Heart left ventricle (tissue), 16 donors: ENCODE measurements at regions not wholly inside any gene's neighbourhood (a gene's known extent, or its start where the extent isn't known, plus 50 kb on each side); places are given as distances from the start of the nearest gene placed in this dataset.
"Not testable (repeated sequence)": the region's sequence is repeated elsewhere in the genome, so short reads cannot be mapped to it uniquely, and the experiment has no call there.

ENCODE experiments used
- ATAC-seq, 4 donors: fragments of 200-7000 bp; cut with Tn5 transposase; one replicate each; pipeline ENCODE4 v1.9.1; 2020 to 2022; ENCODE audit warnings: moderate library complexity in 4 of 4, mild to moderate bottlenecking in 3 of 4, moderate number of reproducible peaks in 1 of 4
- DNase-seq, 5 donors: peaks; one replicate each; pipeline ENCODE4 v3.0.0-alpha.2; 2020
- H3K27ac ChIP-seq, 12 donors: fragments of 200-600 bp; sonication (generic) in 4 of 12; one replicate each; pipeline versions ENCODE4 v1.5.0 to v1.8.0; 2016 to 2022; ENCODE audit warnings: mild to moderate bottlenecking in 2 of 12
- H3K27me3 ChIP-seq, 9 donors: fragments of 200-600 bp; sonication (generic) in 2 of 9; one replicate each; pipeline versions ENCODE4 v1.5.1 to v1.8.0; 2016 to 2022; ENCODE audit warnings: mild to moderate bottlenecking in 3 of 9
- H3K36me3 ChIP-seq, 9 donors: fragments of 200-600 bp; sonication (generic) in 2 of 9; one replicate each; pipeline versions ENCODE4 v1.5.0 to v1.8.0; 2018 to 2022; ENCODE audit warnings: mild to moderate bottlenecking in 2 of 9
- H3K4me1 ChIP-seq, 12 donors: fragments of 200-600 bp; sonication (generic) in 4 of 12; one replicate each; pipeline versions ENCODE4 v1.5.0 to v1.8.0; 2016 to 2022; ENCODE audit warnings: mild to moderate bottlenecking in 3 of 12
- H3K4me3 ChIP-seq, 12 donors: fragments of 200-600 bp; sonication (generic) in 4 of 12; one replicate each; pipeline versions ENCODE4 v1.5.0 to v1.8.0; 2017 to 2022; ENCODE audit warnings: mild to moderate bottlenecking in 9 of 12, moderate library complexity in 4 of 12
- H3K9me3 ChIP-seq, 12 donors: fragments of 200-600 bp; sonication (generic) in 4 of 12; one replicate each; pipeline versions ENCODE4 v1.5.0 to v1.8.0; 2016 to 2022; ENCODE audit warnings: mild to moderate bottlenecking in 1 of 12
- POLR2A ChIP-seq, 2 donors: fragments of 450-650 bp; IDR thresholded peaks; one replicate each; pipeline ENCODE4 v1.6.1; 2017; ENCODE audit warnings: antibody characterized with exemption in 2 of 2, mild to moderate bottlenecking in 2 of 2, moderate library complexity in 2 of 2
- WGBS, 4 donors: extraction: QIAGEN DNeasy Blood & Tissue Kit in 2 of 4; methylation state at CpG; one replicate each; pipeline versions ENCODE4 v1.1.5 to v1.1.7; 2013 to 2018; 5-methylcytosine and 5-hydroxymethylcytosine counted together
- intact Hi-C, 10 donors: fragments of 100-400 bp; cut with DNase I; formaldehyde crosslinking; loops; one replicate each; pipeline versions ENCODE4 v1.11.1 to v1.14.2; 2022
- TF ChIP-seq, protein P1 (sequence below), 12 donors: fragments of 200-600 bp; sonication (generic) in 4 of 12; IDR thresholded peaks; one replicate each; pipeline versions ENCODE4 v1.5.0 to v1.8.0; 2018 to 2022; ENCODE audit warnings: antibody characterized with exemption in 12 of 12, mild to moderate bottlenecking in 5 of 12
- donor health status: ischemic (EF 13 %, LVEDD 7.1; RV severe dilation, severe dysfunction).
- donor health status: healthy with polysubstance abuse.
- donor health status: DM: no; HTN: yes; CAD: no.
- donor health status: DM: no; HTN: no; CAD: no.
- donor health status: ischemic (EF 25% LVEDD 6.9; RV normal size, moderate dysfunction).
- donor health status: ischemic (EF 25% LVEDD 5.7; RV mildly dilated, moderate dysfunction).
- donor health status: healthy.
- donor health status: DM: yes; HTN: yes; CAD: no.
- donor health status: ischemic (EF 35%, LVEDD 5.7; RV mildly dilated, moderate dysfunction).
- donor health status: nonischemic (EF 11% LVEDD 7.7; RV severe dilation, severe dysfunction).
- donor health status: DM: yes; HTN: yes; CAD: no.
- donor health status: PGD.
- donor health status: ischemic (EF 29% LVEDD 5.4; RV normal size, mild dysfunction).
- donor health status: nonischemic (EF 23%, LVEDD 6.1; RV moderate dilation, normal function).

GRCh38 chr2:106284255-106284654 is 90.2 kb upstream of the UXS1 start:
- no peaks in the 10 kb centered on the region for H3K4me1 ChIP-seq
- peak in 2 of 4 donors; percentile 45 to 56 for ATAC-seq

DNA sequence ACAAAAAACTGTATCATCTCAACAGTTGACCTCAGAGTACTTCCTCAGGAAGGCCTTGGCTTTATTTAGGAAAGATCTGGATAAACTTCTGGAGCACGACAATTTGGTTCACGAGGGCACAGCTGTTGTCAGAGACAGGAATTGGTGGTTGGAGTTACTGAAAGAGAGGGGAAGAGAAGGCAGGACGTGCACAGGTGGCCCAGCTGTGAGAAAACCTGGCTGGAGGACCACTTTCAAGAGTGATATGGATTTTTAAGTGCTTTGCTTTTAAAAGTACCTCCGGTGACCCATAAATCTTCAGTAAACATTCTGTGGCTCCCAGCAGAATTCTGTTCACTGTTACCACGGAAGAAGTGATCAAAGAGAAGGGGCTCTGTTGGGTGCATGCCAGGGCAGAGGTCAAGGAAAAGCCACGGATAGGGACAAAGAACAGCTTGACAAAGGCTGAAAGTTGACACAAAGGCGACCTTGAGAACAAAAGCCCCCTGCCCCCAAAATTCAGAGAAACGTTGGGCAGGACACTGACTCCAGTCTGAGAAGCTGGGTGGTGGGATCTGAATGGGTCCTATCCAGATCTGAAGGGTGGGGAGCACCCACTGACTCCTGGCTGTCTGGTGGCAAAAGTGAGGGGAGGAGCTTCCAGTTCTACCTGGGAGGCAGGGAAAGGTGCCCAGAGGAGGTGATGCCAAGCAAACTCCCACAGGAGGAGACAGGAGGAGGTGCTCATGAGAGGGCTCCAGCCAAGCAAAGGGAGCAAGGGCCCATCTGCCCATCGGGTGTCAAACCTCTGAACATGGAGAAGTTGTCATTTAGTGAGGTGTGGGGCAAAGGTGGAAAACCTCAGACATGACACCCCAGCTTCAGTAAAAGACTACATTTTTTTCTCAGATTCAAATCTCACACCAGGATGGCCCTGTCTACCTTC is 89.4 kb upstream of the UXS1 start:
- H3K36me3 ChIP-seq, H3K4me1 ChIP-seq, H3K27ac ChIP-seq, H3K4me3 ChIP-seq, ATAC-seq, DNase-seq, H3K27me3 ChIP-seq, intact Hi-C loops, H3K9me3 ChIP-seq: not testable (repeated sequence)
- WGBS, 4 donors = 58 to 64% (median 61%) methylated on average over 8 to 9 of the region's 9 CpGs

More at GRCh38 chr2:106284255-106284654, 90.2 kb upstream of the UXS1 start:
- H3K27ac ChIP-seq = no peak overlapping the region
- H3K9me3 ChIP-seq = no peaks in the 10 kb centered on the region
- DNase-seq = peak in 1 of 5 donors; percentile 46
- TF ChIP-seq, protein P1, sequence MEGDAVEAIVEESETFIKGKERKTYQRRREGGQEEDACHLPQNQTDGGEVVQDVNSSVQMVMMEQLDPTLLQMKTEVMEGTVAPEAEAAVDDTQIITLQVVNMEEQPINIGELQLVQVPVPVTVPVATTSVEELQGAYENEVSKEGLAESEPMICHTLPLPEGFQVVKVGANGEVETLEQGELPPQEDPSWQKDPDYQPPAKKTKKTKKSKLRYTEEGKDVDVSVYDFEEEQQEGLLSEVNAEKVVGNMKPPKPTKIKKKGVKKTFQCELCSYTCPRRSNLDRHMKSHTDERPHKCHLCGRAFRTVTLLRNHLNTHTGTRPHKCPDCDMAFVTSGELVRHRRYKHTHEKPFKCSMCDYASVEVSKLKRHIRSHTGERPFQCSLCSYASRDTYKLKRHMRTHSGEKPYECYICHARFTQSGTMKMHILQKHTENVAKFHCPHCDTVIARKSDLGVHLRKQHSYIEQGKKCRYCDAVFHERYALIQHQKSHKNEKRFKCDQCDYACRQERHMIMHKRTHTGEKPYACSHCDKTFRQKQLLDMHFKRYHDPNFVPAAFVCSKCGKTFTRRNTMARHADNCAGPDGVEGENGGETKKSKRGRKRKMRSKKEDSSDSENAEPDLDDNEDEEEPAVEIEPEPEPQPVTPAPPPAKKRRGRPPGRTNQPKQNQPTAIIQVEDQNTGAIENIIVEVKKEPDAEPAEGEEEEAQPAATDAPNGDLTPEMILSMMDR (IDR thresholded peaks at IDR 0.05) = no peak
- no peak for TF ChIP-seq POLR2A (IDR thresholded peaks at IDR 0.05)
- H3K36me3 ChIP-seq = no peaks in the 10 kb centered on the region
- WGBS, 4 donors = 67 to 76% (median 74%) methylated on average over 5 of the region's 5 CpGs
- intact Hi-C loops = no loop called here
- no peaks in the 10 kb centered on the region for H3K27me3 ChIP-seq
- no peak overlapping the region for H3K4me3 ChIP-seq

DNA sequence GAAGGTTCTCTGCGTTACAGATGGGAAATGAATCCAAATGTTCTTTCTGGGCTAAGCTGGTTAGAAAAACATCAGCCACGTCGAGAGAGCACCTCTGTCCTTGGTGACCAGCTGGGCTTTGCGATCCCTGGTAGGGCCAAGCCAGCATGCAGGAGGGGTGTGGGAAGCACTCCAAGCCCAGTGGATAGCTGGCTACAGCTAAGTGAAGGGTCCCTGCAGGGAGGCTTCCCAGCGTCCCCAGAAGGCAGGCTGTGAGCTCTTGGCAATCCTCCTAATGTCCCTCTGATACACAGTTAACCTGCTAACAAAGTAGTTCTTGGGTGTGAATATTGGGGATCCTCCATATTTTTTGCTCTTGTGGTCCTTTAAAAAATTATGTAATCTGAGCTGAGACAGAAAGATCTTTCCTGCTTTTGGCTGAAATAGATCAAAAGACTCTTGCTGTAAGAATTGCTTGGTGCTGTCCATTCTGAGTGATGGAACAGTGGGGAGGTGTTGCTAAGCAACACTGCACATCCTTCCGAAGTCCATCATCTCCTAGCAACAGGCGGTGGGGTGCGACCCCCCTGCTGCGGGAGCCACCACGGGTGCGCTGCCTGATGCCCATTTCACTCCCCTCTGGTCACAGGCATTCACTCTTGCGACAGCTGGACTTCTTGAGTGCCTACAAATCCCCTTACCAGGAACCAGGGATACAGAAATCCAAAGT is 88.5 kb upstream of the UXS1 start:
- no peaks in the 10 kb centered on the region for H3K27me3 ChIP-seq
- WGBS, 4 donors = 65 to 72% (median 67%) methylated on average over 12 of the region's 12 CpGs
- ATAC-seq = no peak
- intact Hi-C loops = no loop called here
- H3K36me3 ChIP-seq = no peaks in the 10 kb centered on the region
- no peak for TF ChIP-seq POLR2A (IDR thresholded peaks at IDR 0.05)
- TF ChIP-seq, protein P1 (IDR thresholded peaks at IDR 0.05) = no peak
- H3K4me3 ChIP-seq = no peak overlapping the region
- no peaks in the 10 kb centered on the region for H3K9me3 ChIP-seq
- peaks cover 0 to 5% (median 0%) of the 10 kb centered on the region in 12 donors for H3K4me1 ChIP-seq
- H3K27ac ChIP-seq = no peak overlapping the region
- DNase-seq = no peak

GRCh38 chr2:106281907-106282430 is 87.9 kb upstream of the UXS1 start:
- H3K36me3 ChIP-seq, intact Hi-C loops, H3K4me1 ChIP-seq, ATAC-seq, H3K9me3 ChIP-seq, H3K27me3 ChIP-seq, DNase-seq, H3K4me3 ChIP-seq, H3K27ac ChIP-seq: not testable (repeated sequence)
- WGBS, 4 donors = 72 to 78% (median 74%) methylated on average over 5 to 11 of the region's 11 CpGs
